ENCODE measurements at regions not wholly inside any gene's neighbourhood (a gene's known extent, or its start where the extent isn't known, plus 50 kb on each side); places are given as distances from the start of the nearest gene placed in this dataset.
A peak's percentile ranks its signal among the peaks of the same experiment; 100 is the strongest.

- Histone ChIP-seq H3K9me3 (no peaks in the 10 kb centered on the region), H2AFZ (ENCODE audit: low read depth) (no peak overlapping the region), H3K9ac (peak overlapping the region; percentile 55; the same call in 1 of the 2 replicates), H3K4me2 (peak overlapping the region; percentile 49), H3K36me3 (replicated peaks in 1 of 2; ENCODE audit: control insufficient read depth in 1 of 2, insufficient read depth in 2 of 2, low read length in 1 of 2) (no peaks in the 10 kb centered on the region), H3K9me2 (no peaks in the 10 kb centered on the region), H3F3A (replicated peaks; ENCODE audit: insufficient read depth) (peaks cover 27% of the 10 kb centered on the region), H3K4me1 (ENCODE audit: control insufficient read depth in 1 of 2, insufficient read depth in 2 of 2, low read depth in 1 of 2, low read length in 1 of 2) (peaks cover 12 to 15% of the 10 kb centered on the region in 2 experiments; a peak in 3 of 4 replicates), H3K27me3 (ENCODE audit: insufficient read depth) (no peaks in the 10 kb centered on the region), H3K27ac (ENCODE audit: low read depth in 2 of 2, low read length in 1 of 2) (peak overlapping the region in 1 of 2 experiments; percentile 82; a peak in 3 of 4 replicates), H4K20me1 (ENCODE audit: insufficient read depth) (no peaks in the 10 kb centered on the region), H3K79me2 (ENCODE audit: insufficient read depth) (no peaks in the 10 kb centered on the region), H3K4me3 (ENCODE audit: low read depth in 2 of 2, low read length in 1 of 2) (no peak overlapping the region)
- POLR2A ChIA-PET, result no interaction called here
- CTCF ChIA-PET, result interaction anchor here (1.2 to 1.3 kb wide), 2 partner anchors 9 to 241 kb away, joined by 4 read pairs; no protein-coding TSS in a partner anchor
- peak; percentile 17 for DNase-seq
- 15% methylated on average over 4 of the region's 4 CpGs for WGBS (ENCODE audit: low lambda C conversion rate)
- TF ChIP-seq RCOR1 (IDR thresholded peaks at IDR 0.05; ENCODE audit: low read length), result no peak
- no peak for TF ChIP-seq NRF1 (IDR thresholded peaks at IDR 0.05; ENCODE audit: low read depth, low read length)
- peak; percentile 69; the same call in 1 of the 2 replicates for TF ChIP-seq POLR2AphosphoS5 (IDR thresholded peaks at IDR 0.05; ENCODE audit: low read depth, low read length)
- TF ChIP-seq YY1 (IDR thresholded peaks at IDR 0.05; ENCODE audit: low read depth), result no peak
- no peak for TF ChIP-seq FOXJ3 (CRISPR knock-in tag; IDR thresholded peaks at IDR 0.05)
- TF ChIP-seq, protein P1, sequence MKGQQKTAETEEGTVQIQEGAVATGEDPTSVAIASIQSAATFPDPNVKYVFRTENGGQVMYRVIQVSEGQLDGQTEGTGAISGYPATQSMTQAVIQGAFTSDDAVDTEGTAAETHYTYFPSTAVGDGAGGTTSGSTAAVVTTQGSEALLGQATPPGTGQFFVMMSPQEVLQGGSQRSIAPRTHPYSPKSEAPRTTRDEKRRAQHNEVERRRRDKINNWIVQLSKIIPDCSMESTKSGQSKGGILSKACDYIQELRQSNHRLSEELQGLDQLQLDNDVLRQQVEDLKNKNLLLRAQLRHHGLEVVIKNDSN (IDR thresholded peaks at IDR 0.05; ENCODE audit: borderline replicate concordance, low read depth), result no peak
- 0 out of 2 replicates have a peak, but pooled peaks have one; percentile 11 for TF ChIP-seq MEF2A (IDR thresholded peaks at IDR 0.05; ENCODE audit: borderline replicate concordance, low read depth)
- TF ChIP-seq, protein P2, sequence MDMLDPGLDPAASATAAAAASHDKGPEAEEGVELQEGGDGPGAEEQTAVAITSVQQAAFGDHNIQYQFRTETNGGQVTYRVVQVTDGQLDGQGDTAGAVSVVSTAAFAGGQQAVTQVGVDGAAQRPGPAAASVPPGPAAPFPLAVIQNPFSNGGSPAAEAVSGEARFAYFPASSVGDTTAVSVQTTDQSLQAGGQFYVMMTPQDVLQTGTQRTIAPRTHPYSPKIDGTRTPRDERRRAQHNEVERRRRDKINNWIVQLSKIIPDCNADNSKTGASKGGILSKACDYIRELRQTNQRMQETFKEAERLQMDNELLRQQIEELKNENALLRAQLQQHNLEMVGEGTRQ (IDR thresholded peaks at IDR 0.05; ENCODE audit: borderline replicate concordance, low read depth, low read length), result no peak
- TF ChIP-seq REST (IDR thresholded peaks at IDR 0.05; ENCODE audit: low read depth, low read length), result no peak
- TF ChIP-seq GATA2 (CRISPR knock-in tag; IDR thresholded peaks at IDR 0.05), result peak; percentile 32; the same call in 1 of the 2 replicates
- peak; percentile 79 for TF ChIP-seq PBX3 (IDR thresholded peaks at IDR 0.05)
- TF ChIP-seq TCF12 (IDR thresholded peaks at IDR 0.05), result peak; percentile 96
- no peak for TF ChIP-seq GABPA (IDR thresholded peaks at IDR 0.05; ENCODE audit: low read depth)
- peak; percentile 59; the same call in 1 of the 2 replicates for TF ChIP-seq TEAD4 (IDR thresholded peaks at IDR 0.05; ENCODE audit: borderline replicate concordance, insufficient read depth)
- peak; percentile 90 for TF ChIP-seq JUND (IDR thresholded peaks at IDR 0.05)
- TF ChIP-seq RFX5 (IDR thresholded peaks at IDR 0.05; ENCODE audit: low read length), result no peak
- 0 out of 2 replicates have a peak, but pooled peaks have one; percentile 59 for TF ChIP-seq FOXM1 (IDR thresholded peaks at IDR 0.05; ENCODE audit: low read depth)
- TF ChIP-seq MAX (IDR thresholded peaks at IDR 0.05; ENCODE audit: low read depth), result peak; percentile 32; the same call in 1 of the 2 replicates
- peak; percentile 51 to 92; a peak in 3 of 4 replicates for TF ChIP-seq EP300 (IDR thresholded peaks at IDR 0.05; ENCODE audit: borderline replicate concordance in 1 of 2, low read depth in 1 of 2, low read length in 1 of 2)
- peak; percentile 94 for TF ChIP-seq RXRA (IDR thresholded peaks at IDR 0.05; ENCODE audit: borderline replicate concordance, low read depth)
- TF ChIP-seq SMC3 (IDR thresholded peaks at IDR 0.05; ENCODE audit: low read depth, low read length), result no peak
- TF ChIP-seq RAD21 (IDR thresholded peaks at IDR 0.05; ENCODE audit: low read length), result 0 out of 2 replicates have a peak, but pooled peaks have one; percentile 4
- TF ChIP-seq, protein P3, sequence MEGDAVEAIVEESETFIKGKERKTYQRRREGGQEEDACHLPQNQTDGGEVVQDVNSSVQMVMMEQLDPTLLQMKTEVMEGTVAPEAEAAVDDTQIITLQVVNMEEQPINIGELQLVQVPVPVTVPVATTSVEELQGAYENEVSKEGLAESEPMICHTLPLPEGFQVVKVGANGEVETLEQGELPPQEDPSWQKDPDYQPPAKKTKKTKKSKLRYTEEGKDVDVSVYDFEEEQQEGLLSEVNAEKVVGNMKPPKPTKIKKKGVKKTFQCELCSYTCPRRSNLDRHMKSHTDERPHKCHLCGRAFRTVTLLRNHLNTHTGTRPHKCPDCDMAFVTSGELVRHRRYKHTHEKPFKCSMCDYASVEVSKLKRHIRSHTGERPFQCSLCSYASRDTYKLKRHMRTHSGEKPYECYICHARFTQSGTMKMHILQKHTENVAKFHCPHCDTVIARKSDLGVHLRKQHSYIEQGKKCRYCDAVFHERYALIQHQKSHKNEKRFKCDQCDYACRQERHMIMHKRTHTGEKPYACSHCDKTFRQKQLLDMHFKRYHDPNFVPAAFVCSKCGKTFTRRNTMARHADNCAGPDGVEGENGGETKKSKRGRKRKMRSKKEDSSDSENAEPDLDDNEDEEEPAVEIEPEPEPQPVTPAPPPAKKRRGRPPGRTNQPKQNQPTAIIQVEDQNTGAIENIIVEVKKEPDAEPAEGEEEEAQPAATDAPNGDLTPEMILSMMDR (IDR thresholded peaks at IDR 0.05), result no peak
- TF ChIP-seq ELF1 (IDR thresholded peaks at IDR 0.05), result no peak
- TF ChIP-seq MXI1 (IDR thresholded peaks at IDR 0.05; ENCODE audit: low read depth, low read length), result no peak
- no peak for TF ChIP-seq SIN3A (IDR thresholded peaks at IDR 0.05; ENCODE audit: borderline replicate concordance, low read depth, low read length)
- no peak for TF ChIP-seq EZH2phosphoT487 (IDR thresholded peaks at IDR 0.05; ENCODE audit: borderline replicate concordance, low read depth)
Observed at GRCh38 chr14:32010604-32011125, 66.4 kb upstream of the ARHGAP5 start.
